ENCODE measurements at regions not wholly inside any gene's neighbourhood (a gene's known extent, or its start where the extent isn't known, plus 50 kb on each side); places are given as distances from the start of the nearest gene placed in this dataset.

GRCh38 chr3:20246662-20247061, 60.7 kb upstream of the SGO1 start:
- no peak for TF ChIP-seq EZH2 (IDR thresholded peaks at IDR 0.05; ENCODE audit: insufficient read depth, poor library complexity, severe bottlenecking)
- TF ChIP-seq EZH2phosphoT487 (IDR thresholded peaks at IDR 0.05; ENCODE audit: insufficient read depth, low read depth): no peak
